Panc1 (cell line): ENCODE measurements at regions not wholly inside any gene's neighbourhood (a gene's known extent, or its start where the extent isn't known, plus 50 kb on each side); places are given as distances from the start of the nearest gene placed in this dataset.

Experiments
- POLR2AphosphoS5 ChIP-seq: IDR thresholded peaks from 2 replicates; pipeline ENCODE4 v1.6.1; 2012; ENCODE audit warnings: mild to moderate bottlenecking, low read depth, low read length, moderate library complexity
- REST ChIP-seq, 2 experiments: IDR thresholded peaks; 2 replicates each; pipeline ENCODE4 v1.6.1; 2011 to 2012; ENCODE audit warnings: low read depth in 2 of 2, control low read depth in 1 of 2, low read length in 1 of 2, mild to moderate bottlenecking in 1 of 2, moderate library complexity in 1 of 2; ENCODE audit not compliant: insufficient read depth in 1 of 2
- TCF7L2 ChIP-seq: IDR thresholded peaks from 2 replicates; pipeline ENCODE4 v1.6.1; 2011; ENCODE audit warnings: mild to moderate bottlenecking, low read depth, low read length, inconsistent platforms
- TF ChIP-seq, protein P1 (sequence below): fragments of 450-650 bp; IDR thresholded peaks from 2 replicates; pipeline ENCODE4 v1.5.1; 2017; ENCODE audit warnings: mild to moderate bottlenecking

DNA sequence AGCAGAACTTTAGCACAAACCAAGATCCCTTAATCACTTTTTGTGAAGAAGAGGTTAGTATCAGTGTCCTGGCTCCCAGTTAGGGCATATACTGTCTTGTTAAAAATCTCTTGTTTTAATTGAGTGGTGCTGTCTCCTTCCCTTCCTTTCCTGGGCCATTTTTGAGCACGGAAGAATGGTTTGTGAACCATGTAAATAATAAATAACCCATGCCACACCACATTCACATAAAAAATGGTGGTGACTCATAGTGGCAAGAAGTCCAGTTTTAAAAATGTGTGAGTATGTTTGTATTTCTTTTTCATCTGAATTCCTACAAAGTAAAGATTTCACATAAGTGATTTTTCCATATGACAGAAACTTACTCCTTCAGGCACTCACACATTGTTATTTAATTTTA is 59.1 kb upstream of the SPRED1 start:
- TF ChIP-seq, protein P1, sequence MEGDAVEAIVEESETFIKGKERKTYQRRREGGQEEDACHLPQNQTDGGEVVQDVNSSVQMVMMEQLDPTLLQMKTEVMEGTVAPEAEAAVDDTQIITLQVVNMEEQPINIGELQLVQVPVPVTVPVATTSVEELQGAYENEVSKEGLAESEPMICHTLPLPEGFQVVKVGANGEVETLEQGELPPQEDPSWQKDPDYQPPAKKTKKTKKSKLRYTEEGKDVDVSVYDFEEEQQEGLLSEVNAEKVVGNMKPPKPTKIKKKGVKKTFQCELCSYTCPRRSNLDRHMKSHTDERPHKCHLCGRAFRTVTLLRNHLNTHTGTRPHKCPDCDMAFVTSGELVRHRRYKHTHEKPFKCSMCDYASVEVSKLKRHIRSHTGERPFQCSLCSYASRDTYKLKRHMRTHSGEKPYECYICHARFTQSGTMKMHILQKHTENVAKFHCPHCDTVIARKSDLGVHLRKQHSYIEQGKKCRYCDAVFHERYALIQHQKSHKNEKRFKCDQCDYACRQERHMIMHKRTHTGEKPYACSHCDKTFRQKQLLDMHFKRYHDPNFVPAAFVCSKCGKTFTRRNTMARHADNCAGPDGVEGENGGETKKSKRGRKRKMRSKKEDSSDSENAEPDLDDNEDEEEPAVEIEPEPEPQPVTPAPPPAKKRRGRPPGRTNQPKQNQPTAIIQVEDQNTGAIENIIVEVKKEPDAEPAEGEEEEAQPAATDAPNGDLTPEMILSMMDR = no peak
- no peak for TF ChIP-seq REST (IDR thresholded peaks at IDR 0.05; ENCODE audit: insufficient read depth in 1 of 2, low read depth in 2 of 2, low read length in 1 of 2)
- TF ChIP-seq TCF7L2 = no peak
- no peak for TF ChIP-seq POLR2AphosphoS5
